ENCODE measurements at regions not wholly inside any gene's neighbourhood (a gene's known extent, or its start where the extent isn't known, plus 50 kb on each side); places are given as distances from the start of the nearest gene placed in this dataset.

DNA sequence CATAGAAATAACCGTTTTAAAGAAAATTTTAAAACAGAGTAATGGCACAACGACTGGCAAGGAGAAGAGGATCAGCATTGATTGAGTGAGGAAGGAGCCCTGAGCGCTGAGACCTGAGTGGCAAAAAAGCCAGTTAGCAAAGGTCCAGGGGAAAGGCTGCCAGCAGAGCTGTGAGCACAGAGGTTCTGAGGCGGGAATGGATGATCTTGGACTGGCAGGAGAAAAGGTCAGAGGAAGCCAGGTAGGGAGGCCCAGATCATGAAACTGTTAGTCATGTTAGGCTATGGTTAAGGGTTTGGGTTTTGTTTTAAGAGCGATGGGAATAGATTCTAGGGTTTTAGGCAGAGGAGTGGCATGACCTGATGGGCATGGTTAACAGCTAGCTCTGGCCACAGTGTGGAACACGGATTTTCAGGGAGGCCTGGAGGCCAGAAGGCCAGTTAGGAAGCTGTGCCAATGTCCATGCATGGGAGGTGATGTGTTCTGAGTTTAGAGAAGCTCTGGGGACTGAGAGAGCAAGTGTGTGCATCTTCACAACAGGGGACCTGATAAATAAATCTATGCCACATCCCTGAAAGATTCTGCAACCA lies 57.7 kb upstream of the GALNT10 start:
- TF ChIP-seq, protein P1, sequence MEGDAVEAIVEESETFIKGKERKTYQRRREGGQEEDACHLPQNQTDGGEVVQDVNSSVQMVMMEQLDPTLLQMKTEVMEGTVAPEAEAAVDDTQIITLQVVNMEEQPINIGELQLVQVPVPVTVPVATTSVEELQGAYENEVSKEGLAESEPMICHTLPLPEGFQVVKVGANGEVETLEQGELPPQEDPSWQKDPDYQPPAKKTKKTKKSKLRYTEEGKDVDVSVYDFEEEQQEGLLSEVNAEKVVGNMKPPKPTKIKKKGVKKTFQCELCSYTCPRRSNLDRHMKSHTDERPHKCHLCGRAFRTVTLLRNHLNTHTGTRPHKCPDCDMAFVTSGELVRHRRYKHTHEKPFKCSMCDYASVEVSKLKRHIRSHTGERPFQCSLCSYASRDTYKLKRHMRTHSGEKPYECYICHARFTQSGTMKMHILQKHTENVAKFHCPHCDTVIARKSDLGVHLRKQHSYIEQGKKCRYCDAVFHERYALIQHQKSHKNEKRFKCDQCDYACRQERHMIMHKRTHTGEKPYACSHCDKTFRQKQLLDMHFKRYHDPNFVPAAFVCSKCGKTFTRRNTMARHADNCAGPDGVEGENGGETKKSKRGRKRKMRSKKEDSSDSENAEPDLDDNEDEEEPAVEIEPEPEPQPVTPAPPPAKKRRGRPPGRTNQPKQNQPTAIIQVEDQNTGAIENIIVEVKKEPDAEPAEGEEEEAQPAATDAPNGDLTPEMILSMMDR (IDR thresholded peaks at IDR 0.05; ENCODE audit: unreplicated experiment), result no peak
- H3K4me1 Mint-ChIP-seq (ENCODE audit: unreplicated experiment), result no peaks in the 10 kb centered on the region
- H3K27ac Mint-ChIP-seq (ENCODE audit: unreplicated experiment), result no peak overlapping the region
- DNase-seq (ENCODE audit: low spot score), result no peak
- H3K4me3 Mint-ChIP-seq (ENCODE audit: unreplicated experiment), result no peak overlapping the region
- no peaks in the 10 kb centered on the region for H3K36me3 Mint-ChIP-seq (ENCODE audit: low read depth, unreplicated experiment)
- H3K27me3 Mint-ChIP-seq (ENCODE audit: unreplicated experiment), result no peaks in the 10 kb centered on the region
- no peaks in the 10 kb centered on the region for H3K9me3 Mint-ChIP-seq (ENCODE audit: unreplicated experiment)

DNA sequence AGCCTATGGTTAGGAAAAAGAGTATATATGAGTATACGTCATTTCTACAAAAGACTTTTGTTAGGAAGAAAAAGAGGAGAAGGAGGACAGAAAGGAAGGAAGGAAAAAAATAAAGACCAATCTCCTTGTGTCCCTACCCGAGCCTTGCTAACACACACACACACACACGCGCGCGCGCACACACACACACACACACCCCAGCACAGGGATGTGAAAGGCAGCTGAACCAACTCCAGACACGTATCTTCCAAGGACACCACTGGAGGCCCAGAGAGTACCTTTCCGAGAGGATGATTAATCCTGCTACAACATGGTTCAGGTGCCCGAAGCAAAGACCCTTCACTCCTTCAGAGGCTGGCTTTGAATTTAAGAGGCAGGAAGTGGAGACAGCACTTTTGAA lies 56.9 kb upstream of the GALNT10 start:
- TF ChIP-seq, protein P1 (IDR thresholded peaks at IDR 0.05; ENCODE audit: unreplicated experiment), result no peak
- Mint-ChIP-seq H3K27me3 (ENCODE audit: unreplicated experiment) (no peaks in the 10 kb centered on the region), H3K9me3 (ENCODE audit: unreplicated experiment) (no peaks in the 10 kb centered on the region), H3K4me1 (ENCODE audit: unreplicated experiment) (no peaks in the 10 kb centered on the region), H3K4me3 (ENCODE audit: unreplicated experiment) (no peak overlapping the region), H3K36me3 (ENCODE audit: low read depth, unreplicated experiment) (no peaks in the 10 kb centered on the region), H3K27ac (ENCODE audit: unreplicated experiment) (no peak overlapping the region)
- no peak for DNase-seq (ENCODE audit: low spot score)

DNA sequence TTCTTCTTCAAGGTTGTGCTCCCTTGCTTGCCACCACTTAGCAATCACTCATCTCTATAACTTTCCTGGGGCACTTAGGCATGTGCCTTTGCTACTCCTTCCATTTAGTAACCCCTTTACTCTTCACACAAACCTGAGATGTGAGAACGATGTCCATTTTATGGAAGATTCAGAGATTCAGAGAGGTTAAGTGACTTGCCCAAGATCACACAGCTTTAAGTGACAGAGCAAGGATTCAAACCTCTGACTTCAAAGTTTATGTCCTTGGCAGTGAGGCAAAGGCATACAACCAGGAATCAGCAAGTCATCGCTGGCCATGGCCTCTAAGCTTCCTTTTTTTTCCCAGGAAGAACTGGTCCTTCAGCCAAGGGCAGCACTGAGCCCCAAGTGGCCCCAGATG lies 56.0 kb upstream of the GALNT10 start:
- TF ChIP-seq, protein P1 (IDR thresholded peaks at IDR 0.05; ENCODE audit: unreplicated experiment), result no peak
- no peak for DNase-seq (ENCODE audit: low spot score)
- H3K27me3 Mint-ChIP-seq (ENCODE audit: unreplicated experiment), result peaks cover 3% of the 10 kb centered on the region
- H3K27ac Mint-ChIP-seq (ENCODE audit: unreplicated experiment), result no peak overlapping the region
- no peaks in the 10 kb centered on the region for H3K9me3 Mint-ChIP-seq (ENCODE audit: unreplicated experiment)
- H3K36me3 Mint-ChIP-seq (ENCODE audit: low read depth, unreplicated experiment), result no peaks in the 10 kb centered on the region
- no peaks in the 10 kb centered on the region for H3K4me1 Mint-ChIP-seq (ENCODE audit: unreplicated experiment)
- no peak overlapping the region for H3K4me3 Mint-ChIP-seq (ENCODE audit: unreplicated experiment)

DNA sequence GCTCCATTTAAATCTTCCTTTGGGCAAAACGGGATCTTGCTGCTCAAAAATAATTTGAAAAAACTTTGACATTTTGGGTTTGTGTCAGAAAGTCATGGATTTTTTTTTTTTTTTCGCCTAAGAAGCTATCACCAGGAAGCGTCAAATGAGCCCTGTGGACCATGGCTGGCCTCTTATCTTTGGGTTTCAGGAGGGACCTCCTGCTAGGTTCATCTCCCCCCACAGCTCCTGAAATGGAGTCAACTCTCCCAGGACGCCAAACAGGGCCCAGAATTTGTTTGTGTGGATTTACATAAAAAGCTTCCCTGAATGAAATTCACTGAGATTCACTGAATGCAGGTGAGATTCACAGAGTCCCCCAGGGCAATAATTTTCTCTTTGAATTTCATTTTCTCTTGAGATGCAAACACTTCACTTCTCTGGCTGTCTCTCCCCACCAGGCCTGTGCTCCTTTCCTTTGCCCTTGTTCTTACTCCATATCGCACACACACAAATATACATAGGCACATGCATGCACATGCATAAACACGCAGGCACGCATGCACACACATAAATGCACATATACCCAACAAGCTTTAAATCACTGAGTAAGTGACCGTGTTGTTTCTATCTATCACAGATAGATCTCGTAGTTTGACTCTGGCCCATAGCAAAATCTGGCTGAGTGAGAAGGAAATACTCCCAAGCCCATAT lies 55.3 kb upstream of the GALNT10 start:
- DNase-seq (ENCODE audit: low spot score), result no peak
- no peak overlapping the region for H3K4me3 Mint-ChIP-seq (ENCODE audit: unreplicated experiment)
- H3K27ac Mint-ChIP-seq (ENCODE audit: unreplicated experiment), result no peak overlapping the region
- peaks cover 3% of the 10 kb centered on the region for H3K27me3 Mint-ChIP-seq (ENCODE audit: unreplicated experiment)
- no peaks in the 10 kb centered on the region for H3K9me3 Mint-ChIP-seq (ENCODE audit: unreplicated experiment)
- TF ChIP-seq, protein P1 (IDR thresholded peaks at IDR 0.05; ENCODE audit: unreplicated experiment), result no peak
- H3K4me1 Mint-ChIP-seq (ENCODE audit: unreplicated experiment), result no peaks in the 10 kb centered on the region
- H3K36me3 Mint-ChIP-seq (ENCODE audit: low read depth, unreplicated experiment), result no peaks in the 10 kb centered on the region

DNA sequence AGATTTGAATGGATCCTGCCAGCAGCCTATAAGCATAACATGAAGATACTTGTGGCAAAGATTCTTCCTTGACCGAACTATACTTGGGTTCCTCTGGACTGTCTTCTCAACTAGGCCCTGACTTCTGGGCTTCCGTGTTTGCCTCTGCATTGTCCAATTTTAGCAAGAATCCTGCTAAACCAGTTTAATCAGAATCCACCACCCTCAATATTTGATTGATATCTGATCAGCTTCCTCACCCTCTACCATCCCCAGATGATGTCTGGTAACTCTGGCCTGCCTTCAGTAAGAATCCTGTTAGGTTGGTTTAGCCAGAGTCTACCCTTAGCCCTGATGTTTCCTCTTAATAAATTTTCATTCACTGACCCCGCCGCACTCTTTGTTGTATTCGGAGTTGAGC lies 54.4 kb upstream of the GALNT10 start:
- DNase-seq (ENCODE audit: low spot score), result no peak
- TF ChIP-seq, protein P1 (IDR thresholded peaks at IDR 0.05; ENCODE audit: unreplicated experiment), result no peak
- Mint-ChIP-seq H3K4me3 (ENCODE audit: unreplicated experiment) (no peak overlapping the region), H3K27me3 (ENCODE audit: unreplicated experiment) (peaks cover 3% of the 10 kb centered on the region), H3K4me1 (ENCODE audit: unreplicated experiment) (no peaks in the 10 kb centered on the region), H3K27ac (ENCODE audit: unreplicated experiment) (no peak overlapping the region), H3K36me3 (ENCODE audit: low read depth, unreplicated experiment) (no peaks in the 10 kb centered on the region), H3K9me3 (ENCODE audit: unreplicated experiment) (no peaks in the 10 kb centered on the region)

Data from endothelial cell (in vitro differentiated cells).